ENCODE measurements at regions not wholly inside any gene's neighbourhood (a gene's known extent, or its start where the extent isn't known, plus 50 kb on each side); places are given as distances from the start of the nearest gene placed in this dataset.

DNA sequence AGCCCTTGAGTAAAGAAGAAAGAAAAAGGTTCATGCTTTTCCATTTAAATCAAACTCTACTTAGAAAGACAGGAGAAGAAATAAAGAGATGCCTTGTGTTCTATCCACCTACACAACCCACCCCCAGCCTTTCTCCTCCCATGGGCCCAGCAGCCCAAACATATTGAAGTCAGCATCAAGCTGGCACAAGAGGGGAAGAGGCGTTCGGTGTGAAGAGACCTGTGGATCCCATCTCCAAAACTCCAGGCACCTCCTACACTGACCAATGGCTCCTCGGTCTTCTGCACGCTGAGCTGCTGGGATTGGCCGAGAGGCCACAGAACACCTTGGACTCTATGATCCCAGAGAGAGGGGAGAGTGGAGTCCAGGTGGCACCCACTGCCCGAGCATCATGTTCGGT, 66.0 kb upstream of the CELF2 start:
- no peak for TF ChIP-seq CTCF (conservative IDR thresholded peaks at IDR 0.05 in 1 of 2, IDR thresholded peaks at IDR 0.05 in 1 of 2; ENCODE audit: extremely low read depth in 1 of 2, insufficient read depth in 1 of 2, low read depth in 1 of 2, low read length in 2 of 2)
- no peak for TF ChIP-seq EZH2 (IDR thresholded peaks at IDR 0.05; ENCODE audit: borderline replicate concordance, low read length)

All from mammary epithelial cell (primary cell).